Smooth muscle cell of the brain vasculature (primary cell): ENCODE measurements at regions not wholly inside any gene's neighbourhood (a gene's known extent, or its start where the extent isn't known, plus 50 kb on each side); places are given as distances from the start of the nearest gene placed in this dataset.
"Not testable (repeated sequence)": the region's sequence is repeated elsewhere in the genome, so short reads cannot be mapped to it uniquely, and the experiment has no call there.

Experiments used
- DNase-seq: peaks from one replicate; pipeline ENCODE4 v3.0.0-alpha.2; 2012; ENCODE audit warnings: low read depth, low spot score

DNA sequence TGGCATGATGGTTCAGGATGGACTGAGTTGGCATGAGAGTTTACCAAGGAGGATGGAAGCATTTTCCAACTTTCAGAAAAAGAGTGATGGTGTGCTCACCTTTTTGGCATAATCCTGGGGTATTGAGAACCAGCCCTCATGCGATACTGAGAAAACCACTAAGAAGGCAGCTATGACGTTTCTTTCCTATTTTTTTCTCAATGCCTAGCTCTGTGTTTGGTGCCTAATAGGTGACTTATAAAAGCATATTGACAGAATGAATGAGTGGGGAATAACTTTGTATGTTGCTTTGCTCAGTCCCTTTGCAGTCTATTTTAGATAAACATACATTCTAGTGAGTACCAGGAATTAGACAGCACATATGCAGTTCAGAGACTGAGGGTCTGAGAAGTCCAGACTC, 816.3 kb downstream of the DHX35 start:
- no peak for DNase-seq

DNA sequence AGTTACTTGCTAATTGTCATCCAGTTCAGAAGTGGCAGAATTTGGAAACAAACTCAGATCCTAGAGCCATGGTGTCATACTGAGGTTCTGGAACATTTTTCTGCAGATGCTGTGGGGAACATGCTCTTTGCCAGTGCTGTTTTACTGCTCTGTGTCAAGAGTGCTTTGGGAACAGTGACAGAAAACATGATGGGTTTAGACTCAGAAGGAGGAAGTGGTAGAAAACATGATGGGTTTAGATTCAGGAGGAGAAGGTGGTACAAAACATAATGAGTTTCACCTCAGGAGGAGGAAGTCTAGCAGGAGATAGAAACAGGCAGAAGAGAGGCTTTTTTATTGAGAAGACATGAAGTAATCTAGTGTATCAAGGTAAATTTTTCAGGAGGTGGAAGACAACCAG, 815.5 kb downstream of the DHX35 start:
- no peak for DNase-seq

DNA sequence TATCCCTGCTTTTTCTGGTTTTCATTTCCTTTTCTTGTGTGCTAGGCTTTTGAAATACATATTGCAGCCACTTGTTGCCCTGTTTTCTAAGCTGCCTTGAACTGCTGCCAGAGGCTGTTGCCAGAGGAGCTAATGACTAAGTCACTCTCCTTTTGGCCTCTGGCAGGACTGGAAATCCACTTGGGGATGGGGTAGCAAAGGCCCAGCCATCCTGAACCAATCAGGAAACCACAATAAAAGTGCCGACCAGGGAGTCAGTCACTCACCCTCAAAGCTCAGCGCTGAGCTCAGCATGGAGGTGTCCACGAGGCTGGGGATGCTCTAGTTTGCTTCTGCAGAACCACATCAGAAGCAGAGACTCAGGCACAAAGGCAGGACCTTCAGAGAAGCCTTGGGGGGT, 813.0 kb downstream of the DHX35 start:
- DNase-seq, result peak; percentile 81

DNA sequence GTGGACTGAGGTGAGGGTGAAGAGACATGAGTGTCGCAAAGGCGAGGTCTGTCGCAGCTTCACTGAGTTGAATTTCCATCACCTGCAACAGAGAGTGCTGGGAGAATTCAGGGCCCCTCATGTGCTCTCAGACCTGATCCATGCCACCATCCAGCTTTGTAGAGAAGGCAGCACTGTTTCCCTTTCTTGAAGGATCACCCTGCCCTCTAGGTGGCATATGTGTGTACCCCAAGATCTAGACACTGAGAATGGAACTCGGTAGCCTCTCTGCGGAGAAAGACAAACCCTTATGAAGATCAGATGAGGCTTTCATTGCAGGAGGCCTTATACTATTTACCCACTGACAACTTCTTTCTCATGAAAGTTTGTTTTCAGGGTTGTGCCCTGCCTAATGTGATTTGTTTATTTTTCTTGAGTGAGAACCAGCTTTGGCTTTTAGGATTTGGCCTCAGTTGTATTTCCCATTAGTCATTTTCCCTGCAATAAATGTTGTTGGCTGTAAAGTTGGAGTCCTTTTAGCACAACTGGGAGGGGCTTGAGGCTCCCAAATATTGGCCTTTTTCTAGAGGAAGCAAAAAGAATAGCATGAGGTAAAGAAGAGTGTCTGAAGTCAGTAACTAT, 811.3 kb downstream of the DHX35 start:
- peak; percentile 31 for DNase-seq

DNA sequence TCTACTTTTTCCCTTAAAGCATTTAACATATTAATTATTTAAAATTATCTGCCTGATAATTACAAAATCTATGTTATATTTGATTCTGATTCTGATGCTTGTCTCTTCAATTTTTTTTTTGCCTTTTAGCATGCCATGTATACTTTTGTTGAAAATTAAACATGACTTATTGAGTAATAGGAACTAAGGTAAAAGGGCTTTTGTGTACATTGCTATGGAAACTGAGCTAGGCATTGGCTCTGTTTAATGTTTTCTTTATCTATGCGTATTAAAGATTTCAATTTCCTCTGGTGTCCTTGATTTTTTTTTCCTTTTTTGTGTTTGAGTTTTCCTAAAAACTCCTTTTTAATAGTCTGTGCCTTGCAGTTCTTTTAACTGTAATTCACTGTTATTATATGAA, 805.2 kb downstream of the DHX35 start:
- DNase-seq, result no peak

DNA sequence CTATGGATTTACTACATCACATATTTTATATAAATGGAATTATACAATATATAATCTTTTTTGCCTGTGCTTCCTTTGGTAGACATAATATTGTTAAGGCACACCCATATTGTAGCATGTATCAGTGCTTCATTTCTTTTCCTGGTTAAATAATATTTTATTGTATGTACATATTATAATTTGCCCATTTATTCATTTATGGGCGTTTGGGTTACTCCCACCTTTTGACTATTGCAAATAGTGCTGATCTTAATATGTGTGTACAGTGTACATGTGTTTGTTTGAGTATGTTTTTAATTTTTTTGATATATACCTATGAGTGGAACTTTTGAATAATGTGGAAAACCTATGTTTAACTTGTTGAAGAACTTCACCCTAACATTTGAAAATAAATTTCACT, 804.2 kb downstream of the DHX35 start:
- no peak for DNase-seq

DNA sequence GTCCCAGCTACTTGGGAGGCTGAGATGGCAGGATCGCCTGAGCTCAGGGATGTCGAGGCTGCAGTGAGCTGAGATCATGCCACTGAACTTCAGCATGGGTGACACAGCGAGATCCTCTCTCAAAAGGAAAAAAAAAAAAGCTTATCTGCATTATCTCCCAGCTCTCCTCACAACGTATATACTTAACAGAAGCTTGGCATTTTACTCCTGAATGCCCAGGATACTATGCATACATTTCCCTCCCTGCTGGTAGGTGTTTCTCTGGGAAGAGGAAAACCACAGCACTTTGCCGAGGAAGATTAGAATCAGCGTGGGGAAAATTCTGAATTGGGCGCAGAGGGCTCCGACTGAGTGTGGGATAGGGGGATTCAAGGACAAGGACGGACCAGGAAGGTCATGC, 800.6 kb downstream of the DHX35 start:
- DNase-seq, result no peak

DNA sequence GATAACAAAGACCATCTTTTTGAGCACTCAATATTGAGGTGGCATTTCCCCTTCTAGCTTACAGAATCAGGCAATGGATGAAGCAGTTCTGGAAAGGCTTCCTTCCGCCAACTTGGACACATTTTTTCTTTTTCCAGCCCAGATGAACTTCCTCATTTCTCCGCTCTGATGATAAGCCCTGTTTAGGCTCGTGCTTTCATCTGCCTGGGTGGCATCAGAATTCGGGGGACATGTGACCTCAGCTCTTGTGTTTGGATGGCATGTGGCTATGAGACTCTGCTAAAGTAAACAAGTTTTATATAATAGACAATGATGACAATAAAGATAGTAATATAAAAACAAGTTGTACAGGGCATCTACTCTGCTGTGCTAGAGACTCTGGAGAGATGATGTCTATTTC, 796.7 kb downstream of the DHX35 start:
- DNase-seq, result no peak

DNA sequence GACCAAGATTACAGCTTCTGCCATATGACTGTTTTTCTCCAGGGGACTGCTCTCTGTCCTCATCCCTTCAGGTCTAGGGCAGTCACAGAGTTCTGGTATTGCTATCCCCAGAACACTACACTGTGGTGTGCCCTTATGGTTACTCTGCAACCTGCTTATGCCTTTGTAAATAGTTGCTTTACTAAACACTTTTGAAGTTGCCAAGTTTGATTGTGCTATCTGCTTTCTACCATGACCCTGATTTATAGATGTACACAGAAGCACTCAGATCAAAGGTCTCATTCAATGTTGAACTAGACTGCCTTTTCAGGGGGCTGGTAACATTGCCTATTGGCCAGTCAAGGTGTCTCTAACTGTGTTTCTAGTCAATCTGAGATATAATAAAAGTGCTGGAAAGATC, 794.7 kb downstream of the DHX35 start:
- DNase-seq, result no peak

DNA sequence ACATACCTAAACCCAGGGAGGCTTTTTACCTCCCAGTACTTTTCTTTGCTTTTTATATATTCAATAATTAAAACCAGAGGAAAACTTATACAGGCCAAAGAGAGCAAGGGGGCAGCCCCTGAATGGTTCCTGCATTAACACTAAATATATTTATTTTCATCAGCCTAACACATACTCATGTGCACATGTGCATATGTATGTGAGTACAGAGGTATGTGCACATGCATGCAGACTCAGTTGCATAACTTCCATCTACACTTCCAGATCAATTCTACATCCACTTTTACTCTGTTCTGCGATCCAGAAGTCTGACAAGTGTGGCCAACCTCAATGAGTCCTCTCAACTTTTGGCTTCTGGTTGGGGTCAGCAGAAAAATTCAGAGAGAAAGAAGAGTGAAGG, 794.2 kb downstream of the DHX35 start:
- no peak for DNase-seq

DNA sequence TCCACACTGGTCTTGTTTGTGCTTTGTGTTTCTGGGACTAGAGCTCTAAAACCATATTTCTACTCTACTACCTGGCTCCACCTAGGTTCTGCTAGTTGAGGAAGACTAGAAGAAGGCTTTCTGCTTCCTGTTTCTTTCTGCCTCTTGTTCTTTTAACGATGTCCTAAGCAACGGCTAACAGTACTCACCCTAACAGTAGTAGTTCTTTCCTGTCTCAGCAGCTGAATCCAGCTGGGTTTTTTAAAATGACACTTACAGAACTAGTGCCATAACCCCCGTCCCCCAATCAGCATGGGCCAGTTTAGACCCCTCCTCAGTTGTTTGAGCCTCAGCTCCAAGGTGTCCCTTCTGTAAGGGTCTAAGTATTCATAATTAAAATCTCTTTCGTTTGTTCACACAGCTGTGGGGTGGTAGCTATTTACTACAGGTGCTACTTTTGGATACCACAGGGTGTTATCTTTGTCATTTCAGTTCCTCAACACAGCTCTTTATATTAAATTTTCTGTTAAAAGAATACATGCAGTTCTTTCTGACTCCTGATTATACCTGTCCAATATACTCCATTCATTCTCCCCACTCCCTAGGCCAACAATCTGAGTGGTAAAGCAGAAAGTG, 790.2 kb downstream of the DHX35 start:
- no peak for DNase-seq

DNA sequence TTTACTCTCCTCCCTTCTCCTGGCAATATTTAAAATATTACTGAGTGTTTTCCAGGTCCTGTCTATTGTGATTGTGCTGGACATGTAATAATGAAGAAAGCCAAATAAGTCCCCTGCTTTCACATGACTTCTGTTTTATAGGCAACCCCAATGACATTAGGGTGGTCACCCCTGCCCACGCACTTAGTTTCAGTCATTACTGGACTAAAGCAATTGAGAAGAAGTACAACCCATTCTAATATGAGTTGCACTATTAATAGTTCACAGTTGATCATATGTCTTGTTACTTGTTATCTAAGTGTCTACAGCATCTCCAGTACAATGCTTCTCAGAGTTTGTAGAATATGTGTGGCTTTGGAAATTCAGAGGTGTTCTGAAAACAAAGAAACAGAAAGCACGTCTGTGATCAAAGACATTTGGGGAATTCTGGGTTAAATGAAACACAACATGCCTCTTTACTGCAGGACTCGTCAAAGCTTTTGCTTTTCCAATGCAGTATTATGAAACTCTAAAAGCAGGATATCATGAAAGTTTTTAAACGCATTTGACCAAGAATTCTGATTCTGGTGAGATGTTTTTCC, 789.5 kb downstream of the DHX35 start:
- DNase-seq, result no peak

DNA sequence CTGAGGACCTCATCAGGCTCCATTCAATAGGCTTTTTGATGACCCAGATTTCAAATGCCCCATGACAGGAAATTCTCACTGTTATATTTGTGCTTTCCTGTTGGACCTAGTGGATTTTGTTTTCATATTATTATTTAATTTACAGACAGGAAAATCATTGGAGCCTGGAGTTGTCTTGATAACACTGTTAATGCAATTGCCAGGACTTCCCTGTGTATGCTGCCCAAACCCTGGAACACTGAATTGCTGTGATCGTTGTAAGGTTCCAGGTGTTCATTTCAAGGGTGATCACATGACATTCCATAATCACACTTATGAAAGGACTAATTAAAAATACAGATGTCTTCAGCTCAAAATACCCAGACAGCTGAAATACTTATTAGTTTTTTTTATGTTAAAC, 783.2 kb downstream of the DHX35 start:
- DNase-seq, result no peak

DNA sequence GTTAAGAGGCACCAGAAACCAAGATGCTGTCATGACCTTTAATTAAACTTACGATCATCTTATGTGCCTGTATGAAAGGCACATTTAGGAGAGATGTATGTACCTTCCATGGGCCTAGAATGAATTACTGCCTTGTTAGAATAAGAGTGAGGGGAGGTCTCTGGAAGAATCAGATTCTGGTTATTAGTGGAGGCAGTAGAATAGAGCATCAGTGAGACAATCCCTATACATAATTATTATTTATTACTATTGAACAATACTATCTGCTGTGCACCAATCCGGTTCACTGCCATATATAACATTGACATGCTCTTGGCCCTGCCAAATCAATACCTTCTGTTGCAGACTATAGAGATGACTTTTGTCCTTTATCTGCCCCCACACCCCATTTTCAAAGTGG, 776.5 kb downstream of the DHX35 start:
- DNase-seq, result no peak

DNA sequence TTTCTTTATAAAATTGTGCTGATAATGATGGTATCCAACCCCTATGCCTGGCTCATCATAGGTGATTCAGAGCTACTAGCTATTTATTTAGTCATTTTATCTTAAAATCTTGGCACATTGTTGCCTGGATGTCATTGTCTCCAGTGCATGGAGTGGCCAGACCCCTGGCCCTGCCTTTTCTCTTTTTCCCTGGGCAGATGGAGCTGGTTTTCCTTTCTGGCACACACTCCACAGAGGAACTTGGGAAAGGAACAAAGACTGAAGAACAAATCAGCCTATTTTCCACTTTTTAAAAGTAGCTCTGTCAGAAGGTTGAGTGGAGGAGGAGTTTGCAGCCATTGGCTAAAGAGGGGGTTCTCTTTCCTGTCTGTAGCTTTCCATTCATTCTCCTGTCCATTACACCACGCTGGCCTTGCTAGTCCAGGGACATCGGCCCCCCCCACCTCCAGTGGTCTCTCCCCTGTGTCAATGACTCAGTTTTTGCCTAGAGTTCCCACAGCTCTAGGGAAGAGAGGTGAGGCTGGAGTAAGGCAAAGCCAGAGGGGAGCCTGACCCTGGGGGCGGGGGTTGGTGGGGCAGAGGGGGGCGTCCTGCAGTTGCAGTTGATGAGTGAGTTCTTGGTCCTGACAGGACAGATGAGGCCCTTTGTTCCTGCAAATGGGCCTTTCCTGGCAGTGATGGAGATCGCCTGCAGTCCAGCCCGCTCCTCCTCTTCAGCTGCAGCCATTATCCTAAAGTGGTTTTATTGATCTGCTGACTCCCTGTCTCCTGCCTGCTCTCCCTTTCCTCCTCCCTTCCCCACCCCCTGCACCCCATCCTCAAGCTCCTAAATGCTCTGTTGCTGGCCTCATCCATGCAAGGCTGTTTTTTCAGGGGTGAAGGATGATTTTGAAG, 774.5 kb downstream of the DHX35 start:
- DNase-seq, result no peak

DNA sequence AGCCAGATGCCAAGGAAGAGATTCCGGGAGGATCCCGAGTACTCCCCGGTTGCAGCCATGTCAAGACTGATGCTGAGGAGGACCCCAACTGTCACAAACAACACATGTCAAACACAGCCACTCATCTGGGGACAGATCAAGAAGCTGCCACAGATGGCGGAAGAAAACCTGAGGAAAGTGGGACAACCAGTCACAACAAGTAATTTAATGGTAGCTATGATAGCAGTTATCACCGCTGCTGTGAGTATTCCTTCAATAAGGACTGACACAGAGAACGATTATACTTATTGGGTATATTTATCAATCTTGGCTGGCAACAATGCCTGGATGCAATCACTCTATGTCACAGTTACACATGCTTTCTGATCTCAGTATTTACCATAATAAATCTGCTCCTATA, 763.4 kb downstream of the DHX35 start:
- not testable (repeated sequence) for DNase-seq

DNA sequence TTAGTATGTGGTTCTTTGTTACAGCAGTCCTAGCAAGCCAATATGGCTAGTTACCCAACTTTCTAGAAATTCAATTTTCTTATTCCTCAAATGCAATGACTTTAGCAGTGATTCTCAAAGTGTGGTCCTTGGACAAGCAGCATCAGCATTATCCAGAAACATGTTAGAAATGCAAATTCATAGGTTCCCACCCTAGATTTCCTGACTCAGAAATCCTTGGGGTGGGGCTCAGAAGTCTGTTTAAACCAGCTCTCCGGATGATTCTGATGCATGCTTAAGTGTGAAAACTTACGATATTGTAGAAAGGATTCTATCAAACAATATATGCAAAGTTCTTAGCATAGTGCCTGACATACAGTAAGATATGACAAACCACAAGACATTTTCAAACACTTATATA, 757.1 kb downstream of the DHX35 start:
- no peak for DNase-seq

DNA sequence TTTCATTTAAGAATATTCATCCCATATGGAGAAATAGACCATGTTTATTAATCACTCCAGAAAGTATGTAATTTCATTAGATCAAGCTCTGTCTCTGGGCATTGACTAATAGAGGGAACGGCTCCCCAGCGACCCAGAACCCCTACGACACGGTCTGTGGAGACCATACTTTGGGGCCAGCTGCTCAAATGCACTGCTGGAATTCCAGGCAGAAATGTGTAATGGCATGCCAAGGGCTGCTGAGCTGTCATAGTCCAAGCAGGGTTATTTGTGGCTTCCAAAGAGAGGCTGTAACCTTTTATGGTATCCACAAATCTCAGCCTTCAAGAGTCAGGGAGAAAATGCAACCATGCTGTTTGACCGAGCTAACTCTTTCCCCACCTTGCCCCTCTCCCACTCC, 755.8 kb downstream of the DHX35 start:
- no peak for DNase-seq

DNA sequence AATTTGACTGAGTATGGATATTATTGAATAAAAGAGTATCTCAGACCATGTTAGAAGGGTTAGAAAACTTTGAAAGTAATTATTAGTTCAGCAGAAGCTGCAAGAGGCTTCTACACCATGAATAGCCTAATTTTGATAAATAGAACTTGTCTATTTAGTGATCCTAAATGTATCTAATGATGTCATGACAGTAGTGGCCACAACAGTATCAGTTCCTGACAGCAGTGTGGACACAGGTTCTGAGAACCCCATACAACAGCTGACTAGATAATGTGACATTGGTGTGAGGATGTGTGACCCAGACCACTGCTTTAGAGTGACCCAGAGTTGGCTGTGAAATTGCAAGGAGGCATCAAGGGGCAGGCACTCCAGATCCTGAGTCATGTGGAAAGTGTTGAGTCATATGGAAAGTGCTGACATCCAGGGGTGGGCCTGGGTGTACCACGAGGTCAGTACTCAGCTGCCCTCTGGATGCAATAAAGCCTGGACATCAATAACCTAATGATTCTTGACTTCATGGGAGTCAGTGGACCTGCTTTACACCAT, 754.7 kb downstream of the DHX35 start:
- no peak for DNase-seq

DNA sequence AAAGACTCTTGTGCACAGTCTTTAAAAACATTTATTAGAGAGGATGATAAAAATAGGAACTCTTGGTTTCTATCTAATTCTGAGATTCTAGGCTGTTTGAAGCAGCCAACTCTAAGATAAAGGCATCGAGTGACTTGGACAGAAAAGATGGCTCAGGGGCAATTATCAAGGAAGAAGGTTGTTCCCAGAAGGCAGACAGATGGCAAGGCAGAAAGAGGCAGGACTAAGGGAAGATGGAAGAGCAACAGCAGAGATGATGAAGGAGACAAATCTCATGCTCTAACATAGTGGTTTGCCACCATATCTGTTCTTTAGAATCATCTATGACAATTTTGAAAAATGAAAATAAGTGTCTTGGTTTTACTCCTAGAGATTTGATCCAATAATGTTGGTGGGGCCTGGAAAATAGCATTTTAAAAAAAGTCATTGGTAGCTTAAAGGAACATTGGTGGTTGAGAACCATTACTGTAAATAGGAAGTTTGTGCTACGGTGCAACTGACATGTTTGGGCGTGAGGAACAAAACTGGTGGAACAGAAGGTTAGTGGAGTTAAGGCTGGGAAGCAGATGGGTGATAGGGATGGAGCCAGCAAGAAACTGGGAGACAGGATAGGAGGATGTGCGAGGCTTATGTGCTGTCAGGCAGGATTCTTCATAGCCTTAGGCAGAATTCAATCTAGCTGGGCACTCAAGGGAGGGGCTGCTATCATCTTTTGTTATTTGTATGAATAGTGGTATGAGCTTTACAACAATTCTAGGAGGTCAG, 751.1 kb downstream of the DHX35 start:
- no peak for DNase-seq

DNA sequence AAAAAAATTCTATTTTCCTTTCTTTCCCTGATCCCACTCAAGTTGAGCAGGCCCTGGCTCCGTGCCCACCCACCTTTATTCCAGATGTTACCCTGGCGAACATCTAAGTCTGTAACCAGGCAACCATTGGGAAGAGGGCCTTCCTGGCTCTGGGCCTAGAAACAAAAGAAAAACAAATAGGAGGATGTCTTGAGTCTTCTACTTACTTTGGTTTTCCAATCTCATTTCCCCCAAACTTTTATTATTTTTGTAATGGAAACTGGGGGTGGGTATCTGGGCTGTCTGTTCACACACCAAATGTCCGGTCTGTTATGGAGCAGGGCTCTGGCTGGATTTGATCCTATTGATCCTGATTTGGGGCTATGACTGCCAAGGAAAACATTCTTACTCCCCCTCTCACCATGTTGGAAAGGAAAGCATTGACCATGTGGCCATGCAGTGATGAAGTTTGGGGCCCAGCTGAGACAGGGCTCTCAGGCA, 744.1 kb downstream of the DHX35 start:
- DNase-seq, result no peak
